ENCODE measurements at regions not wholly inside any gene's neighbourhood (a gene's known extent, or its start where the extent isn't known, plus 50 kb on each side); places are given as distances from the start of the nearest gene placed in this dataset.

DNA sequence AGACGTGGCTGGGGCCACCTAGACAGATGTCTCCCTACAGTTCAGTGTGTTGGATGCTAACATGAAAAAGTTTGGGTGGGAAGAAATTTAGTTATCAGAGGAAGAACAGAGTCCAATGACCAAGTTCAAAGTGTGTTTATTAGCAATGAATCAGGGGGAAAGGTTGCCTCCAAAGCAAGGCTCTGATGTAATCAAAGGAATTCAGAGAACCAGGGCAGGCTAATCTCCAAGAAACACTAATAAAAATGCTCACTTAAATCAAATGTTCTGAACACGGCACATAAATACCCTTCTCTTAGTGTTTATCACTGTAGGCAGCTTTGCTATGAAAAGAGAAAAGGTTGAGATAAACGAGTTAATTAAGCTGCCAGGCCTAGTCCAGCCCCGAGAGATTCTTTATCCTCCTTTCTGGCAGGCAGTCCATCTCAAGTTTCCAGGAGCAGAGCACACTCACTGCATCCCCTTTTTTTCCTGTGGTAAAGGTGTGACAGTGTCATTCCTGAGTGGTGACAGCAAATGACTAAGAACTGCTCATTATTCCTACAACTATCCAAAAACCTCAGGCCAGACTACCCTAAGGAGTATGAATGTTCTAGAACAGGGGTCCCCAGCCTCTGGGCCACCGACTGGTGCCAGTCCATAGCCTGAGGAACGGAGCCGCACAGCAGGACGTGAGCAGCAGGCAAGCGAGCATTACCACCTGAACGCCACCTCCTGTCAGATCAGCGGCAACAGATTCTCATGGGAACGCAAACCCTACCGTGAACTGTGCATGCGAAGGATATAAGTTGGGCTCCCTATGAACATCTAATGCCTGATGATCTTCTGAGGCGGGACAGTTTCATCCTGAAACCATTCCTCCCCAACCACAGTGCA lies 66.9 kb upstream of the FHIP2A start:
- Histone ChIP-seq H3K27me3 (no peaks in the 10 kb centered on the region), H3K36me3 (no peaks in the 10 kb centered on the region), H3K27ac (no peak overlapping the region), H3K4me3 (no peak overlapping the region), H3K9me3 (no peaks in the 10 kb centered on the region), H3K4me1 (peaks cover 0 to 2% (median 0%) of the 10 kb centered on the region in 3 donors)
- FAIRE-seq: no peak
- ATAC-seq: peak in 1 of 4 donors; percentile 25
- intact Hi-C loops (cut with DNase I): no loop called here
- WGBS, 2 donors: 82 to 87% methylated on average over 15 of the region's 15 CpGs
- no peak for DNase-seq
- TF ChIP-seq, protein P1, sequence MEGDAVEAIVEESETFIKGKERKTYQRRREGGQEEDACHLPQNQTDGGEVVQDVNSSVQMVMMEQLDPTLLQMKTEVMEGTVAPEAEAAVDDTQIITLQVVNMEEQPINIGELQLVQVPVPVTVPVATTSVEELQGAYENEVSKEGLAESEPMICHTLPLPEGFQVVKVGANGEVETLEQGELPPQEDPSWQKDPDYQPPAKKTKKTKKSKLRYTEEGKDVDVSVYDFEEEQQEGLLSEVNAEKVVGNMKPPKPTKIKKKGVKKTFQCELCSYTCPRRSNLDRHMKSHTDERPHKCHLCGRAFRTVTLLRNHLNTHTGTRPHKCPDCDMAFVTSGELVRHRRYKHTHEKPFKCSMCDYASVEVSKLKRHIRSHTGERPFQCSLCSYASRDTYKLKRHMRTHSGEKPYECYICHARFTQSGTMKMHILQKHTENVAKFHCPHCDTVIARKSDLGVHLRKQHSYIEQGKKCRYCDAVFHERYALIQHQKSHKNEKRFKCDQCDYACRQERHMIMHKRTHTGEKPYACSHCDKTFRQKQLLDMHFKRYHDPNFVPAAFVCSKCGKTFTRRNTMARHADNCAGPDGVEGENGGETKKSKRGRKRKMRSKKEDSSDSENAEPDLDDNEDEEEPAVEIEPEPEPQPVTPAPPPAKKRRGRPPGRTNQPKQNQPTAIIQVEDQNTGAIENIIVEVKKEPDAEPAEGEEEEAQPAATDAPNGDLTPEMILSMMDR (IDR thresholded peaks at IDR 0.05): no peak

DNA sequence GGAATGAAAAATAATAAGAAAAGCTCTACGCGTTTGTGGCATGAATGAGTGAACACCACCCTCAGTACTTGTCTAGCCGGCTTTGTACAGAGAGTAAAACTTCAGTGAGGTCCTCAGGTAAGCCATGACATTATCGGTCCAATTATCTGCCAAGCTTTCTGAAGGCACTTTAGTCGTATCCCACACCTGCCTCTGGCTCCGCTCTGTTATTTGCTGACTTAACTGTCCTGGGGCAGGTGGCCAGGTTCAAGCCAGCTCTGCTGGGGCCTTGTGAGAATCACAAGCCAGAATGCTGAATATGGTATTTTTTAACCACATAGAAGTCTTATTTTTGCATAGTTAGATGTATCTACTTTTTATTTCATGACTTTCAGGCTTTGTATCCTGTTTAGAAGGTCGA lies 66.0 kb upstream of the FHIP2A start:
- DNase-seq: no peak
- intact Hi-C loops (cut with DNase I): no loop called here
- TF ChIP-seq, protein P1 (IDR thresholded peaks at IDR 0.05): no peak
- Histone ChIP-seq H3K4me3 (no peak overlapping the region), H3K27me3 (no peaks in the 10 kb centered on the region), H3K36me3 (no peaks in the 10 kb centered on the region), H3K27ac (no peak overlapping the region), H3K4me1 (peaks cover 0 to 2% (median 0%) of the 10 kb centered on the region in 3 donors), H3K9me3 (no peaks in the 10 kb centered on the region)
- WGBS, 2 donors: 71 to 76% methylated on average over 7 of the region's 7 CpGs
- ATAC-seq: peak in 1 of 4 donors; percentile 17
- FAIRE-seq: no peak

DNA sequence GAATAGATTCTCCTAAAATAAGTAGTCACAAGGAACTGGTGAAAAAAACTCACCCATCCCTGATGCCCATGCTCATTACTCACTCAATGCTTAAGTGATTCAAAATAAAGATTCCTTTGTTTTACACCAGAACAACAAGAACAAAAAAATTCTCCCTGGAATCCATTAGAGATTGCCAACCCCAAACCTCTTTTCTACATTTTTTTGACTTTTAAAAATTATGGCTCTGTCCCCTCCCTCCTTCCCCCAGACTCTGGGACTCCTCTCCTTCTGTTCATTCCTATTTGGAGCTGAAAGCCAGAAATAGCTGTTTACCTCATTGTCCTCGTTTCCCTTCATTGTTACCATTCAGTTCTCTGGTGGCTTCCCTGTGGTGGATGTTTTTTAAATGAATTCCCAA lies 63.2 kb upstream of the FHIP2A start:
- DNase-seq (no peak), ATAC-seq (no peak), FAIRE-seq (no peak)
- 59 to 67% methylated on average over 1 of the region's 1 CpG for WGBS, 2 donors
- H3K9me3 ChIP-seq: no peaks in the 10 kb centered on the region
- no peak overlapping the region for H3K4me3 ChIP-seq
- H3K27ac ChIP-seq: no peak overlapping the region
- intact Hi-C loops (cut with DNase I): no loop called here
- H3K27me3 ChIP-seq: no peaks in the 10 kb centered on the region
- TF ChIP-seq, protein P1 (IDR thresholded peaks at IDR 0.05): no peak
- H3K4me1 ChIP-seq: peaks cover 0 to 2% (median 0%) of the 10 kb centered on the region in 3 donors
- no peaks in the 10 kb centered on the region for H3K36me3 ChIP-seq

DNA sequence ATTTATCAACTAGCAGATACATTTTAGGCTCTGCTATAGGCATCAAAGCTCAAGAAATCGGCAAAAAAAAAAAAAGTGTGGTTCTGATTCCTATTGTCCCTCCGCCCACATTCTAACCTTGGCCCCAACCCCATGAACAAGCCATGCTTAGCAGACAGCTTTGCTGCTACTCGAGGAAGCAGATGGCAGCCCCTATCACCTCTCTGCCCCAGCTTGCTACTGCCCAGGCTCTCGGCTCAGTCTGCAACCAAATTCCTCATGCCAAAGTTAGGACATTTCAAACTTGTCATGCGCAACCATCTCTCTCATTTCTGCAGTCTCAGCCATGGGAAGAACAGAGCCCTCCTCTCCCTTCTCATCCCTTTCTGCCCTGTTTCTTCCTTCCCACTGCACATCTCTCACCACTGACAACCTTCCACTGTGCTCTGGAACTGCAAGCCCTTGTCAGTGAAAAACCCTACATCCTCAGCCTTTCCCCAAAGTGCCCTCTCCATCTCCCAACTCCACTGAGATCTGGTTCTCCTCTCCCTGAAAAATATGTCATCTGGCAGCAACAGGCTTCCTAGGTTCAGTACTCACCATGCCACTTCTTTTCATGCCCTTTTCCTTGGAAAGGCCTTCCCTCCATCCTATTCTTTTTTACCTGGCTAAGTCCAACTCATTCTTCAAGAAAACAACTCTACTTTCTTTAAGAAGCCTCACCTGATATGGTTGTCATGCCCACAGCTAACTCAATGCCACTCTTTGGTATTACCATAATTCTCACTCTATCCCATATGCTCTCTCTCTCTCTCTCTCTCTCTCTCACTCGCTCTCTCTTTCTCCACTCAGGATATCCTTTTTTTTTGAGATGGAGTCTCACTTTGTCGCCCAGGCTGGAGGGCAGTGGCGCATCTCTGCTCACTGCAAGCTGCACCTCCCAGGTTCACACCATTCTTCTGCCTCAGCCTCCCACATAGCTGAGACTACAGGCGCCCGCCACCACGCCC lies 60.1 kb upstream of the FHIP2A start:
- no peak for DNase-seq
- TF ChIP-seq, protein P1 (IDR thresholded peaks at IDR 0.05): no peak
- WGBS, 2 donors: 91 to 92% methylated on average over 11 of the region's 11 CpGs
- Histone ChIP-seq H3K27ac (no peak overlapping the region), H3K36me3 (no peaks in the 10 kb centered on the region), H3K27me3 (no peaks in the 10 kb centered on the region), H3K4me3 (no peak overlapping the region), H3K4me1 (peaks cover 6 to 7% (median 7%) of the 10 kb centered on the region in 3 donors), H3K9me3 (no peaks in the 10 kb centered on the region)
- FAIRE-seq: no peak
- ATAC-seq: no peak
- intact Hi-C loops (cut with DNase I): no loop called here
